ENCODE measurements at regions not wholly inside any gene's neighbourhood (a gene's known extent, or its start where the extent isn't known, plus 50 kb on each side); places are given as distances from the start of the nearest gene placed in this dataset.
"Not testable (repeated sequence)": the region's sequence is repeated elsewhere in the genome, so short reads cannot be mapped to it uniquely, and the experiment has no call there.

DNA sequence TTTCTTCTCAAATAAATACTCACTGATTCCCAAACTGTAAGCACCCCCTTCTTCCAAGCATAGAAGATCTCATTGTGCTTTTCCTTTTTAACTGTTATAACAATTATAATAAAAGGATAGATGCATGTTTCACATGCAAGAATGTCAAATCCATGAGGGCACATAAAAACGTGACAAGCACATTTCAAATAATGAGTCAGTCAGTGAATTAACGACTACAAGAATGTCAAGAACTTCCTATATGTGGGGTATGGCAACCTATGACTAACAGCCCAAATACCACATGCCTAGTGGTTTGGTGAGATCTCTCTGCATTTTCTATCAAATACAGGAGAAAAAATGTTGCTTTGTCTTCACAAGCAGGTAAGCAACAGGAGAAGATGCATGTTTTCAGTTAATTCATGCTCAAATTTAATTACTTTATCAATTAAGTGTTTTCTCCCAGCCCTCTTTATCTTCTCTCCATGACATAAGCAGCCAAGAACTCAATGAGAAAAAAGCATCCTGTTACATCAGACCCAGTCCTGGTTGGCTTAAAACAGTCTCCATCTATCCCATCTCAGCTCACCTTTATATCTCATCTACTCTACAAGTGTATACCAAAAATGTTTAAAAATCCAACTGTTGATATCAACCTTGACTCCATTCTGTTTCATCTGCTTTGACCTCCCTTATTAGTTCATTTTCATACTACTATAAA lies 181.5 kb upstream of the LMCD1 start:
- no peak for DNase-seq

- DNase-seq, result no peak
Observed at GRCh38 chr3:8320711-8321458, 180.7 kb upstream of the LMCD1 start.

DNA sequence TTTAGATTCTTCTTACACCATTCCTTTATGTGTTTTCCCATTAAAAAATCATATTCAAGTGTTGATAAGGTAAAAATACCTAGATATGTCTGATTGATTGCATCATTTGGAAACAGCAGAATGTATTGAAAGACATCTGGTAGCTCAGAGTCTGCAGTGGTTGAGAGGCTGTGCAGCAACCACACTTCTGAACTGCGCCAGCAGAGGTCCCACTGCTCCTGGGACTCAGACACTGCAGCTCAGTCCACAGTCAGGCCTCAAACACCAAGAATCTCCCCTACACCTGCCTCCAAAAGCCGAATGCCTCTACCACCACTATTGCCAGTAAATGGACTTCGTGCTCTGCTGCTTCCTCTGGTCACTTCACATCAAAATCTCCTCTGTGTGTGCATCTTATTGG lies 176.9 kb upstream of the LMCD1 start:
- DNase-seq, result no peak

DNA sequence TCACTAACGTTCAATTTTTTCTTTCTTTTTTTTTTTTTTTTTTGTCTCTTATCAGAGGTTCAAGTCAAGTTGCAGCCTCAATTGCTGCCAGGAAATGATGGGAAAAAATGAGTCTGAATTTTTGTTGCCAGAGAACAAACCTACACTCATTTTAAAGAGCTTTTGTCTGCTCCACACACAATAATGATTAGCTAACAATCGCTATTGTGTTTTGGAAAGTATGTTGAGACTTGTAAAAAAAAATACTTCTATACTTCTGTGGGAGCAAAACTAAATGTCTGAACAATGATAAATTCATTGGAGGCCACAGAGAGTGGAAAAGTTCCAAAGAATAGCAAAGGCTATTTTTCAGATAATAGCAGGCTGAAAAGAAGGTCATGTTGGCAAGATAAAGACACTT lies 176.3 kb upstream of the LMCD1 start:
- no peak for DNase-seq

- not testable (repeated sequence) for DNase-seq
Observed at GRCh38 chr3:8325833-8326232, 175.8 kb upstream of the LMCD1 start.

GRCh38 chr3:8327739-8328138 lies 173.9 kb upstream of the LMCD1 start:
- DNase-seq, result no peak

DNA sequence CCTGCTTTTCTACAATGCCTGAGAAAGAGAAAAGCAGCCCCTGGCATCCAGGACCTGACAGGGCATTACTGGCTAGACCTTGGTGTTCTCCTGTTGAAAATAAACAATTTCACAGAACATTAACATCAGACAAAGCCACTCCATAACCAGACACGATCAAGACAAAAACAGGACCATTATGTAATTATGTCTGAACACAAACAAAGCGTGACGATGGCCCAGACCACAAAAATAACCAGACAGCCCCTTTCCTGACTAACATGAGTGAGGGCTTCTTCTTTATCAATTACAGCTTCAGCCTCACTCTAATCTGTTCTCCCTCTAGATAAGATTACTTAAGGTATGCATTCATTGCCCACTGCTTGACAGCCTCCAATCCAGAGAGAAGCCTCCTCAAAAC lies 172.7 kb upstream of the LMCD1 start:
- no peak for DNase-seq

GRCh38 chr3:8329598-8329997 lies 172.0 kb upstream of the LMCD1 start:
- no peak for DNase-seq

- no peak for DNase-seq
Observed at GRCh38 chr3:8336456-8336855, 165.2 kb upstream of the LMCD1 start.

- DNase-seq, result no peak
Observed at GRCh38 chr3:8338424-8338823, 163.2 kb upstream of the LMCD1 start.

DNA sequence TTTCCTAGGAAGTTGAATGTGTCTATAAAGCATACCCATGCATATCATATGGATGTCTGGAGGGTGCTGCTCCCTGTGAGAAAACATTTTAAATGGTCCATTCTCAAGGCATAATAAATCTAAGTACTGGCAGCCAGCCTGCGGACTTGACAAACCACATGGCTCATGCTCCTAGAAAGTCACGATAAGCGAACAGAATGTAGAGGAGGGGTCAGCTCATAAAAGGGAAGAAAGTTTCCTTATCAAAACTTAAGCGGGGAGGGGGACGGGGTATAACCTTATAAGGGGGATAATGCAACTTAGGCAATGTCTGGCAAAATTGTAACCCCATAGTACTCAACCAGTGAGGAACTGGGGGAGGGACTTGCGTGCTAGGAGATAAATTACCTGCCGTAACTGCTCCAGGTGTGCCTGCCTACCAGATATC lies 159.8 kb upstream of the LMCD1 start:
- DNase-seq, result no peak

DNA sequence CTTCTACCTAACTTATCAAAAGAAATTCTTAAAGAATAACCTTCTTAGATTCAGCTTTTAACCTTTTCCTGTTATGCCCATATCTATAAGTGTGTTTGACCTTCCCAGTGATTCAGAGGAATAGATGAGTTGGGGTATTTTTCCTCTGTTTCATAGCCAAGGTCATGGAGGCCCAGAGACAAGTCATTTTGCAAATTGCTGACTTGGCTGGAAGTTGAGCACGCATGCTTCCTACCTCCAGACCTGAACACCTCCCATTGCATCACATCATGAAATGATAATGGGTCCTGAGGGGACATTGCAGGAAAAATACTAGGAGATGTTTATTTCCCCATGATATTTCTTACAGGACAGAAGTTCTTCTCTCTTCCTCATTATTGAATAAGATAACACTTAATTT lies 158.6 kb upstream of the LMCD1 start:
- no peak for DNase-seq

DNA sequence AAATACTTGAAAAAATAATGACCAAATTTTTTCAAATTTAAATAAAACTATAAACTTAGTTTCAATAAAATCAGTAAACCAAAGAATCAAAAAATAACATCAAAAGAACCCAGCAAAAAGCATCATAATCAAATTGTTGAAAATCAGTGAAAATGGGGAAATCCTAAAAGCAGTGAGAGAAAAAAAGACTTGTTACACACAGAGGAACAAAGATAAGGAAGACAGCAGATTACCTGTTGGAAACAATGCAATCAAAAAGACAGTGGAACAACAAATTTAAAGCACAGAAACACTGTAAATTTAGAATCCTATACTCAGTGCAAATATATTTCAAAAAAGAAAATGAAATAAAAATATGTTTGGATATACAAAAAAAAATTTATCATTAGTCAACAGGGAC lies 156.2 kb upstream of the LMCD1 start:
- DNase-seq, result no peak

- DNase-seq, result no peak
Observed at GRCh38 chr3:8348076-8348475, 153.5 kb upstream of the LMCD1 start.

DNA sequence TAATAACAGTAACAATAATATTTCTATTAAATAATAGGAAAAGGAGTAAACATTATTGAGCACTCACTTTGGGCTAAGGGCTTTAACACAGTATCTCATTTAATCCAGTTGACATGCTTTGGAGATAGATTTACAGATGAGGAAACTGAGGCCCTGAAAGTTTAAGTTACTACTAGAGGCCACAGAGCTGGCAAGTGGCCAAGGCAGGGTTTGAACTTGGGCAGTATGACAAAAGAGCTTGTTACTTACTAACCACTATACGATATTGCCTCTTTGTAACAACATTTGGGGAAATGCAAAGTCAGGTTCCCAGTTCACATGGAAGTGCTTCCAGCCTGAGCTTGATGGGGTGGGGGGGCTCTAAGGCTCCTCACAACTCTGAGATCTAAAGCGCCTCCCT lies 149.1 kb upstream of the LMCD1 start:
- no peak for DNase-seq

GRCh38 chr3:8353364-8353763 lies 148.3 kb upstream of the LMCD1 start:
- DNase-seq, result no peak

DNA sequence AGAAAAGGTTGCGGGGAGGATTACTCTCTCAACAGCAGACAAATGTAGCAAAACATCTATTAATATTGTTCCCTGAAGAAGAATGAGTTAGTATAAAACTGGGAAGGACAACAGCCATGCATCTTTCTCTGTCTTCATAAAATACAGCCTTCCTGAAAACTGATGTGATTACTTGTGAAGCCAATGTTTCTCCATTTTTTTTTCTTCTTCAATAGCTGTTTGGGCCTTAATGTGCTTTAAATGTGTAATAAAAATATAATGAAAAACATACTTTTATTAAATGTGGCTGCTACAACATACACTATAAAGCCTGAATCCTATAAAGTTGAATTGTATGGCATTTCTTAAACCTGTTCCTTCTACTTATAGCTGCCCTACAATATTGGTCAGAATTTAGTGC lies 146.3 kb upstream of the LMCD1 start:
- no peak for DNase-seq

- not testable (repeated sequence) for DNase-seq
Observed at GRCh38 chr3:8356066-8356465, 145.6 kb upstream of the LMCD1 start.

GRCh38 chr3:8357859-8358258 lies 143.8 kb upstream of the LMCD1 start:
- DNase-seq, result no peak

GRCh38 chr3:8359133-8359532 lies 142.5 kb upstream of the LMCD1 start:
- DNase-seq, result no peak

GRCh38 chr3:8363200-8363599 lies 138.4 kb upstream of the LMCD1 start:
- no peak for DNase-seq

- no peak for DNase-seq
Observed at GRCh38 chr3:8365541-8365940, 136.1 kb upstream of the LMCD1 start.

GRCh38 chr3:8366219-8366810 lies 135.3 kb upstream of the LMCD1 start:
- no peak for DNase-seq

DNA sequence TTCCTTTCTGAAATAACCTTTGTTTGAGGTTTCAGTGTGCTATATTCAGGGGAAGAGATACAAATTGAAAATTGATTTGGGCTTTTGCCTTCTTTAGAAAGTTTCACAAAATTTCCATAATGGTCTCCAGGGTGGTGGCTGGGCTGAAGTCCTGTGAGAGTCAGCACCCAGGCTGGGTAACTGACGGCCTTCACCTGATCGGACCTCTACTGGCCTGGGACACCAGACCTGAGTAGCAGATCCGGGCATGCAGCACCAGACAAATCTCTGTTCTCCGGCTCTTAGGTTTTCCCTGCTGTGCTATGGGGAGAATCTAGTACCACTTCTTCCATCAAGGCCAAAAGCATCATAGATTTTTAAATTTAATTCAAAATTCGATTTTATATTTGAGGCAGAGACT lies 133.0 kb upstream of the LMCD1 start:
- DNase-seq, result no peak
